B cell (primary cell): ENCODE measurements at regions not wholly inside any gene's neighbourhood (a gene's known extent, or its start where the extent isn't known, plus 50 kb on each side); places are given as distances from the start of the nearest gene placed in this dataset.
"Not testable (repeated sequence)": the region's sequence is repeated elsewhere in the genome, so short reads cannot be mapped to it uniquely, and the experiment has no call there.

Experiments
- ATAC-seq: fragments of 200-7000 bp; cut with Tn5 transposase; one replicate; pipeline ENCODE4 v1.10.0; 2021; ENCODE audit warnings: low read depth, mild to moderate bottlenecking, moderate number of reproducible peaks, moderate library complexity
- CTCF ChIA-PET: fragments of 350-600 bp; sonication (Branson Sonifier 250); formaldehyde crosslinking; loops from one replicate; lab custom pipeline; 2021; ENCODE audit warnings: antibody characterized with exemption, inconsistent platforms; lab: Charles Lee
- POLR2A ChIA-PET: fragments of 350-600 bp; sonication (Branson Sonifier 250); formaldehyde crosslinking; loops from one replicate; lab custom pipeline; 2021; ENCODE audit warnings: antibody characterized with exemption; lab: Charles Lee
- DNase-seq: peaks from one replicate; pipeline ENCODE4 v3.0.0; 2013
- H2AFZ ChIP-seq: 2 replicates; pipeline ENCODE4 v1.6.1; 2012; ENCODE audit warnings: mild to moderate bottlenecking, low read depth, low read length; ENCODE audit not compliant: insufficient read depth, poor library complexity, severe bottlenecking
- H3K27ac ChIP-seq, 2 donors: 1 replicate in 1 of 2; 2 replicates in 1 of 2; pipeline ENCODE4 v1.5.1; 2012 to 2013; ENCODE audit warnings: low read length in 2 of 2, mild to moderate bottlenecking in 2 of 2, moderate library complexity in 1 of 2
- H3K27me3 ChIP-seq, 4 experiments: fragments of 200-600 bp in 1 of 4; sonication (generic) in 1 of 4; replicated peaks in 1 of 4; 1 replicate in 2 of 4; 2 replicates in 2 of 4; pipeline versions ENCODE4 v1.6.1 to v1.7.0; 2013 to 2016; ENCODE audit warnings: low read length in 3 of 4, mild to moderate bottlenecking in 2 of 4, mixed read lengths in 1 of 4, moderate library complexity in 1 of 4; ENCODE audit not compliant: insufficient read depth in 4 of 4, control insufficient read depth in 3 of 4; ENCODE audit errors: control extremely low read depth in 1 of 4
- H3K36me3 ChIP-seq, 2 experiments: replicated peaks in 1 of 2; 1 replicate in 1 of 2; 2 replicates in 1 of 2; pipeline versions ENCODE4 v1.6.1 to v1.7.1; 2013; ENCODE audit warnings: low read length in 1 of 2; ENCODE audit not compliant: insufficient read depth in 2 of 2, control insufficient read depth in 1 of 2; ENCODE audit errors: control extremely low read depth in 1 of 2, extremely low read depth in 1 of 2
- H3K4me1 ChIP-seq, 2 donors: fragments of 200-600 bp in 1 of 2; sonication (generic) in 1 of 2; 1 replicate in 1 of 2; 2 replicates in 1 of 2; pipeline versions ENCODE4 v1.5.1 to v1.6.1; 2013 to 2017; ENCODE audit warnings: low read length in 2 of 2; ENCODE audit not compliant: control insufficient read depth in 2 of 2, insufficient read depth in 2 of 2
- H3K4me2 ChIP-seq: replicated peaks from 2 replicates; pipeline ENCODE3; 2012; ENCODE audit warnings: mild to moderate bottlenecking, low read depth, low read length; ENCODE audit not compliant: poor library complexity, severe bottlenecking
- H3K4me3 ChIP-seq, 5 experiments: fragments of 200-600 bp in 1 of 5; sonication (generic) in 1 of 5; 1 replicate in 3 of 5; 2 replicates in 2 of 5; pipeline versions ENCODE4 v1.5.1 to v1.7.0; 2011 to 2016; ENCODE audit warnings: low read length in 4 of 5, mild to moderate bottlenecking in 4 of 5, low read depth in 2 of 5, control low read depth in 1 of 5, moderate library complexity in 1 of 5; ENCODE audit not compliant: insufficient read depth in 1 of 5; ENCODE audit errors: control extremely low read depth in 1 of 5, extremely low read depth in 1 of 5
- H3K79me2 ChIP-seq: fragments of 200-600 bp; sonication (generic); one replicate; pipeline ENCODE4 v1.6.0; 2016; ENCODE audit warnings: low read length; ENCODE audit not compliant: control insufficient read depth, insufficient read depth
- H3K9ac ChIP-seq: fragments of 200-600 bp; sonication (generic); 2 replicates; pipeline ENCODE4 v1.6.1; 2017; ENCODE audit warnings: mild to moderate bottlenecking, low read length, moderate library complexity
- H3K9me3 ChIP-seq, 3 donors: one replicate each; pipeline versions ENCODE4 v1.6.1 to v1.7.1; 2013; ENCODE audit warnings: low read length in 2 of 3; ENCODE audit not compliant: control insufficient read depth in 2 of 3, insufficient read depth in 1 of 3; ENCODE audit errors: control extremely low read depth in 1 of 3
- H4K20me1 ChIP-seq: 2 replicates; pipeline ENCODE4 v1.6.0; 2012; ENCODE audit warnings: mild to moderate bottlenecking, low read length; ENCODE audit not compliant: insufficient read depth, control insufficient read depth, poor library complexity, severe bottlenecking
- H3K27ac Mint-ChIP-seq: one replicate; pipeline ENCODE4 v1.8.0; 2021; ENCODE audit warnings: mixed read lengths
- H3K27me3 Mint-ChIP-seq: one replicate; pipeline ENCODE4 v1.8.0; 2021; ENCODE audit warnings: mixed read lengths
- H3K4me1 Mint-ChIP-seq: one replicate; pipeline ENCODE4 v1.8.0; 2021; ENCODE audit warnings: mixed read lengths
- H3K4me3 Mint-ChIP-seq: one replicate; pipeline ENCODE4 v1.8.0; 2021; ENCODE audit warnings: mixed read lengths
- H3K9me3 Mint-ChIP-seq: one replicate; pipeline ENCODE4 v1.8.0; 2022; ENCODE audit warnings: mixed read lengths; ENCODE audit not compliant: insufficient read depth
- EZH2 ChIP-seq: IDR thresholded peaks from 2 replicates; pipeline ENCODE4 v1.6.1; 2012; ENCODE audit warnings: borderline replicate concordance, low read depth, mild to moderate bottlenecking, moderate library complexity, low read length; ENCODE audit not compliant: insufficient read depth, poor library complexity, severe bottlenecking
- WGBS: methylation state at CpG from one replicate; pipeline ENCODE4 v1.1.5; 2013; ENCODE audit warnings: missing lambda C conversion rate; ENCODE audit not compliant: insufficient coverage; 5-methylcytosine and 5-hydroxymethylcytosine counted together
- intact Hi-C: fragments of 100-400 bp; cut with micrococcal nuclease; formaldehyde crosslinking; loops from one replicate; pipeline ENCODE4 v1.10.0; 2022
- TF ChIP-seq, protein P1 (sequence below): fragments of 200-600 bp; IDR thresholded peaks from one replicate; pipeline ENCODE4 v1.8.0; 2022; ENCODE audit warnings: antibody characterized with exemption, mild to moderate bottlenecking

DNA sequence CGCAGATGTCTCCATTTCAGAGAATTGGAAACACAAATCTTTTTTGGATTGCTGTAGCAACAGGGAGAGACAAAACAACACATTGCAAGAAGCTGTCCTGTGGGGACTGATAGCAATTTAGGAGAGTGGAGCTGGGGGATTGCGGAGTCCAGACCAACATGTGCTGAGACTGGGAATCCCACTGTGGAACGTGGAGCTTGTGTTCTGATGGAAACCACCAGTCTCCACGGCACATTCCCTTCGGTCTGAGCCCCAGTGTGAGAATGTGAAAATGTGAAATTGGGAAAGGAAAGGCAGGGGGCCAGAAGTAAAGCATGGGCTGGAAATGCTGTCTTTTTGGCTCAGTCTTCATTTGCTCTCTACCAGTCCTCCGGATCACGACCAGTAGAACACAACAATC lies 348.8 kb upstream of the TNC start:
- no peak overlapping the region for H3K27ac ChIP-seq
- no peak overlapping the region for H3K4me3 ChIP-seq
- H2AFZ ChIP-seq = no peak overlapping the region
- no peaks in the 10 kb centered on the region for H3K36me3 ChIP-seq
- H3K9me3 ChIP-seq = peaks cover 0 to 4% (median 0%) of the 10 kb centered on the region in 3 donors
- no peaks in the 10 kb centered on the region for H3K79me2 ChIP-seq
- ATAC-seq = no peak
- POLR2A ChIA-PET = no interaction called here
- H3K27ac Mint-ChIP-seq = no peak overlapping the region
- H3K4me1 ChIP-seq = no peaks in the 10 kb centered on the region
- H3K9me3 Mint-ChIP-seq = no peaks in the 10 kb centered on the region
- no peak overlapping the region for H3K4me2 ChIP-seq
- intact Hi-C loops = no loop called here
- H4K20me1 ChIP-seq = no peaks in the 10 kb centered on the region
- no peaks in the 10 kb centered on the region for H3K27me3 Mint-ChIP-seq
- no peak for TF ChIP-seq EZH2
- TF ChIP-seq, protein P1, sequence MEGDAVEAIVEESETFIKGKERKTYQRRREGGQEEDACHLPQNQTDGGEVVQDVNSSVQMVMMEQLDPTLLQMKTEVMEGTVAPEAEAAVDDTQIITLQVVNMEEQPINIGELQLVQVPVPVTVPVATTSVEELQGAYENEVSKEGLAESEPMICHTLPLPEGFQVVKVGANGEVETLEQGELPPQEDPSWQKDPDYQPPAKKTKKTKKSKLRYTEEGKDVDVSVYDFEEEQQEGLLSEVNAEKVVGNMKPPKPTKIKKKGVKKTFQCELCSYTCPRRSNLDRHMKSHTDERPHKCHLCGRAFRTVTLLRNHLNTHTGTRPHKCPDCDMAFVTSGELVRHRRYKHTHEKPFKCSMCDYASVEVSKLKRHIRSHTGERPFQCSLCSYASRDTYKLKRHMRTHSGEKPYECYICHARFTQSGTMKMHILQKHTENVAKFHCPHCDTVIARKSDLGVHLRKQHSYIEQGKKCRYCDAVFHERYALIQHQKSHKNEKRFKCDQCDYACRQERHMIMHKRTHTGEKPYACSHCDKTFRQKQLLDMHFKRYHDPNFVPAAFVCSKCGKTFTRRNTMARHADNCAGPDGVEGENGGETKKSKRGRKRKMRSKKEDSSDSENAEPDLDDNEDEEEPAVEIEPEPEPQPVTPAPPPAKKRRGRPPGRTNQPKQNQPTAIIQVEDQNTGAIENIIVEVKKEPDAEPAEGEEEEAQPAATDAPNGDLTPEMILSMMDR = no peak
- CTCF ChIA-PET = no interaction called here
- no peak overlapping the region for H3K4me3 Mint-ChIP-seq
- WGBS = 100% methylated on average over 4 of the region's 7 CpGs
- DNase-seq = no peak
- H3K4me1 Mint-ChIP-seq = no peaks in the 10 kb centered on the region
- H3K9ac ChIP-seq = no peak overlapping the region
- no peaks in the 10 kb centered on the region for H3K27me3 ChIP-seq

DNA sequence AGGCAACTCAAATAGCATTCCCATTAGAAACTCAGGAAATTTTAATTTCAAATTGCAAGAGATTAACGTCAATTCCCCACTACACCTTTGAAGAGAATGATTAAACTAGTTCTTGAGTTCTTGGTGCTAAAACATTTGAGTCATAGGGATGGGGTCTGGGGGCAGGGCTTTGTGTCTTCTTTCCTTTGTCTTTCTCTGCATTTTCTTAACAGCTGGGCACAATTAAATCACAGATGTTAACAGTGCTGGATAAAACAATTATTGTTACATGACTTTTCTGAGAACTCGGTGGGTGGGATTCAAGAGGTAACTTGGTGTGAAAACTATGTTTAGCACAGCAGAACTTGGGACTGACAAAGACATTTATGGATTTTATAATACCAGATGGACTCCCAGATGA lies 351.9 kb upstream of the TNC start:
- Histone ChIP-seq H2AFZ (no peak overlapping the region), H3K27ac (no peak overlapping the region), H3K9me3 (peaks cover 0 to 4% (median 0%) of the 10 kb centered on the region in 3 donors), H3K79me2 (no peaks in the 10 kb centered on the region), H3K4me2 (no peak overlapping the region), H4K20me1 (no peaks in the 10 kb centered on the region), H3K9ac (no peak overlapping the region), H3K27me3 (no peaks in the 10 kb centered on the region), H3K36me3 (no peaks in the 10 kb centered on the region), H3K4me3 (no peak overlapping the region), H3K4me1 (no peaks in the 10 kb centered on the region)
- Mint-ChIP-seq H3K4me3 (no peak overlapping the region), H3K4me1 (no peaks in the 10 kb centered on the region), H3K27ac (no peak overlapping the region), H3K9me3 (no peaks in the 10 kb centered on the region), H3K27me3 (no peaks in the 10 kb centered on the region)
- ChIA-PET CTCF (no interaction called here), POLR2A (no interaction called here)
- DNase-seq = no peak
- 92% methylated on average over 1 of the region's 2 CpGs for WGBS
- ATAC-seq = no peak
- intact Hi-C loops = no loop called here
- TF ChIP-seq, protein P1 = no peak
- TF ChIP-seq EZH2 = no peak

DNA sequence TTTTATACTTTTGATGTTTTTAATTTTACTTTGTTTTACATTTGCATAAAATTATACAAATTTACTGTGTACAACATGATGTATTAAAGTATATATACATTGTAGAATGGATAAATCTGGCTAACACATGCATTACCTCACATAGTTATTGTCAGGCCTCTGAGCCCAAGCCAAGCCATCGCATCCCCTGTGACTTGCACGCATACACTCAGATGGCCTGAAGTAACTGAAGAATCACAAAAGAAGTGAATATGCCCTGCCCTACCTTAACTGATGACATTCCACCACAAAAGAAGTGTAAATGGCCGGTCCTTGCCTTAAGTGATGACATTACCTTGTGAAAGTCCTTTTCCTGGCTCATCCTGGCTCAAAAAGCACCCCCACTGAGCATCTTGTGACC lies 355.1 kb upstream of the TNC start:
- H3K27ac ChIP-seq, H3K9me3 Mint-ChIP-seq, H3K79me2 ChIP-seq, H3K4me1 Mint-ChIP-seq, H3K27me3 ChIP-seq, H3K9ac ChIP-seq, H3K27ac Mint-ChIP-seq, H3K4me1 ChIP-seq, H3K36me3 ChIP-seq, ATAC-seq, H3K9me3 ChIP-seq, H2AFZ ChIP-seq, H3K4me2 ChIP-seq, intact Hi-C loops, CTCF ChIA-PET, H4K20me1 ChIP-seq, H3K4me3 ChIP-seq, POLR2A ChIA-PET, H3K27me3 Mint-ChIP-seq, H3K4me3 Mint-ChIP-seq, DNase-seq: not testable (repeated sequence)
- no CpG with 5 or more reads among the region's 3 CpGs for WGBS
